ENCODE measurements at regions not wholly inside any gene's neighbourhood (a gene's known extent, or its start where the extent isn't known, plus 50 kb on each side); places are given as distances from the start of the nearest gene placed in this dataset.
A peak's percentile ranks its signal among the peaks of the same experiment; 100 is the strongest.

DNA sequence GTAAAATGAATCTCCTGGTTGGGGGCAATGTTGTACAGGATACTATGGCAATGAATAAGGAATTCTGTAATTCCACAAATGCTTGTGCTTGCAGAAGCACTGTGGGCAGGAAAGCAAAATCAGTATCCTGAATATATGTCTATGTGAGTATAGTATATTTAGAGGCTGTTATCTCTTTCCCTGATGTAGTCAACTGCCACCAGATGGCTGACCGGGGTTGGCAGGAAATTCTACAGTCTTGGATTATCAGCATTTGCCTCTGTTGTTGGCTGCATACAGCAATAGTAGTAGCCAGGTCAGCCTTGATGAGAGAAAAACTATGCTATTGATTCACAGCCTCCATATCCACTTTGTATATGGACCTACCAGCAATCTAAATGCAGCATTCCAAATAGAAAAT, 425.1 kb upstream of the JAG1 start:
- DNase-seq, result no peak

GRCh38 chr20:11101243-11101642, 427.4 kb upstream of the JAG1 start:
- DNase-seq, result peak; percentile 85 to 93

DNA sequence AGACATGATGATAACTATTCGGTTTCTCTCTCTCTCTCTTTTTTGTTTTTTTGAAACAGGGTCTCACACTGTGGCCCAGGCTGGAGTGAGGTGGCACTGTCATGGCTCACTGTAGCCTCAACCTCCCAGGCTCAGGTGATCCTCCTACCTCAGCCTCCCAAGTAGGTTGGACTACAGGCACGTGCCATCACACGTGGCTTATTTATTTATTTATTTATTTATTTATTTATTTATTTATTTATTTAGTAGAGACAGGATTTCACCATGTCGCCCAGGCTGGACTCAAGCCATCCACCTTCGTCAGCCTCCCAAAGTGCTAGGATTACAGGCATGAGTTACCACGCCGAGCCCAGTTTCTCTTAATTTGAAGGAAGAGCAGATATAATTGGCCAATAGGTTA, 427.9 kb upstream of the JAG1 start:
- peak; percentile 14 to 43 for DNase-seq

DNA sequence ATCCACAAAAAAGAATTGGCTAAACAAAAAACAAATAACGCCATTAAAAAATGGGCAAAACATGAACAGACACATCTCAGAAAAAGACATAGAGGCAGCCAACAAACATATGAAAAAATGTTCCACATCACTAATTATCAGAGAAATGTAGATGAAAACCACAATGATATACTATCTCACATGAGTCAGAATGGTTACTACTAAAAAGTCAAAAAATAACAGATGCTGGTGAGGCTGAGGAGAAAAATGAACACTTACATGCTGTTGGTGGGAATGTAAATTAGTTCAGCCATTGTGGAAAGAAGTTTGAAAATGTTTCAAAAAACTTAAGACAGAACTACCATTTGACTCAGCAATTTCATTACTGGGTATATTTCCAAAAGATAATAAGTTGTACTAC, 430.1 kb upstream of the JAG1 start:
- DNase-seq, result no peak

- DNase-seq, result no peak
These were observed 434.5 kb upstream of the JAG1 start for GRCh38 chr20:11108102-11108810.

DNA sequence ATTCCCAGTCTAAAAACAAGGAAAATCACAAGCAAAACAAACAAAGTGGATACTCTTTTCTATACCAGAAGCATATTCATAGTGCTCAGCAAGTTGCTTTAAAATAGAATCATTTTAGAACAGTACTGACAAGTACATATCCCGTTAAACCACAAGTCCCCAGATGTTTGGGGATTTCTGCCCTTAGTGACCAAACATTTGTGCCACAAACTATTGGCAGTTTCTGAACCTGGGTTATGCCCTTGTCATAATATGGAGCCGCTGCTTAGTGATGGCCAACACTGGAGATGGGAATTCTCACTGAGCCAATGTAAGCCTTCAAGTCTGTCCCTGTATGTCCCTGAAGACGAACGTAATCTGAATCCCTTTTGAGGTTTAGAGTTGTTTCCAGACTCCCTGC, 436.7 kb upstream of the JAG1 start:
- no peak for DNase-seq

DNA sequence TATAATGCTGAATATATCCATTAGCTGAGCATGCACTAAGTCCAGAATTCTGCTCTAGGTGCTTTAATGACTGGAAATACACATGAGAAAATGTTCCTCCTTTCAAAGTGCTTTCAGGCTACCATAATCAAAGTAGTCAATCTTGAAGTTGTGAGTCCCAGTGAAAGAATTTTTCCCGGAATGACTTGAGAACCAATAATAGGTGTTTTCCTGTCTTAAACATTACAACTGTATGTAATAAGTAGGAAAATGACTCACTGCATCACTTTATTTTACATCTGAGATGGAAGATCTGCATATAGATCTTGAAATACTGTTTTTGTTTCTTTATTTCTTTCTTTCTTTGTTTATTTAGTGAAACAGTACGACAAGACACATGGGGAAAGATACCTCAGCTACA, 437.4 kb upstream of the JAG1 start:
- DNase-seq, result no peak

GRCh38 chr20:11112832-11113231, 439.0 kb upstream of the JAG1 start:
- DNase-seq, result no peak

GRCh38 chr20:11114382-11114781, 440.6 kb upstream of the JAG1 start:
- no peak for DNase-seq

DNA sequence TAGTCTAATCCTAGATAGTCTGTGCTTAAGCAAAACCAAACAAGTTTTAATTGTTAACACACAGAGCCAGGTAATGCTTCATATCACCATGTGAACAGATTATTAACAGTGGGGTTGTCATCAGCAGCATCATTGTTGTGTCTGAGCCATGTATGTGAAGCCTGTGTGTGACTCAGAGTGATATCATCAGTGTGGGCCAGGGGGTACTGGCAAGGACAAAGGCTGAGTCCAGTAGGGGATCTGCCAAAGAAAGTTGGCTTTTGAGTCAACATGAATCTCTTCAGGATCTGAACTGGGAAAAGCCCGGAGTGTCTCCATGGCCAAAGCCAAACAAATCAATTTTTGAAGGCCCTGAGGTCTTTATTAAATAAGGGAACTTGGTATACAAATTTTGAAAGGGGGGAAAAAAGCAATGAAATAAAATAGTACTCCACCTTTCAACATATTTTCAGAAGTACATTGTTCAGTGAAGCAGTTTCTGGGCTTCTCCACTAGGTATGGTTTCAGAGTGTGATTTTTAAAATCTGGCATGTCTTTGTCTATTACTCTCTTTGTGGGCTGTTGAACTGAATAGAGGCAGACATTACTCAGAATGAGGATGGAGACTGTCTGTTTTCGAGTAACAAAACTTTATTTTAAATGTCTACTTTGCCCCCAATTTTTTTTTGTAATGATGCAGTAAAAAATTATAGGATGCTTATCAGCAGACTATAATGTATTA, 444.2 kb upstream of the JAG1 start:
- peak in 1 of 2 donors; percentile 4 for DNase-seq

DNA sequence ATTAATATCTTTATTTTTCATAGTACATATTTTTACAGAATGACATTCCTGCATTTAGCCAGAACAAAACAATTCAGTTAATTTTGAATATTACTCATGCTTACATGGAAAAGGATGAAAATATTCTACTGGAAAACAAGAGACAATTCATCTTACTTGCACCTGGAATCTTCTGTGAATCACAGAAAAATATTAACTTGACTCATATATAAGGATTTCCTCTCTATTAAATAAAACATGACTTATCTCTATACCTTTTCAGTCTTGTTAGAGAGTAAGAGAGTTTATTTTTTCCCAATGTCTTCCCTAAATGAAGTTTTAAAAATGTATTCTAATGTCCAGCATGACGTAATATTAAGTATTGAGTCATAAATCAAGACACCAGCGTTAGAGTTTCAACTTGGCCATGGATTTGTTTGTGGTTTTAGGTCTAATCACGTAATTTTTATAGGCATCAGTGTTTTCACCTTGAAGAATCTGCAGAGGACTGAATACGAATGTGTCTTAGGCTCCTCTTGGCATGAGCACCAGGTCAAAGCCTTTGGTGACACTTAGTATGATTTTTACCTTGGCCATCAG, 445.1 kb upstream of the JAG1 start:
- DNase-seq, result no peak

GRCh38 chr20:11119573-11119972, 445.8 kb upstream of the JAG1 start:
- no peak for DNase-seq

DNA sequence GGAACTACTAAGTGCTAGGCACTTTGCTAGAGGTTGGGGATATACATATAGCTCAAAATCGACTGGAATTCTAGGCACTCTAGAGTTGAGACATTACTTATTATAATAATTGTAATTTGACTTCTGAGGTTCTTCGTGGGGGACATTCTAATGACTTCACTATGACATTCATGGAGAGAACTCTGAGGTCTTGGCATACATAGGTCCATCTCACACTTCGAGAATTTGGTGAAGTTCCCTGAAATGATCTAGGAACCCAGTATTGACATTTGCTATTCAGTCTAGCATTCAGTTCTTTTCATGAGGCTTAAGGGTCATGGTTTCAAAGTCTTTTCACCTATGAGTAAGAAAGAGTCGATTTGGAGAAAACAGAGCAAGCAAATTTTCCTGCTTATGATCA, 446.6 kb upstream of the JAG1 start:
- no peak for DNase-seq

DNA sequence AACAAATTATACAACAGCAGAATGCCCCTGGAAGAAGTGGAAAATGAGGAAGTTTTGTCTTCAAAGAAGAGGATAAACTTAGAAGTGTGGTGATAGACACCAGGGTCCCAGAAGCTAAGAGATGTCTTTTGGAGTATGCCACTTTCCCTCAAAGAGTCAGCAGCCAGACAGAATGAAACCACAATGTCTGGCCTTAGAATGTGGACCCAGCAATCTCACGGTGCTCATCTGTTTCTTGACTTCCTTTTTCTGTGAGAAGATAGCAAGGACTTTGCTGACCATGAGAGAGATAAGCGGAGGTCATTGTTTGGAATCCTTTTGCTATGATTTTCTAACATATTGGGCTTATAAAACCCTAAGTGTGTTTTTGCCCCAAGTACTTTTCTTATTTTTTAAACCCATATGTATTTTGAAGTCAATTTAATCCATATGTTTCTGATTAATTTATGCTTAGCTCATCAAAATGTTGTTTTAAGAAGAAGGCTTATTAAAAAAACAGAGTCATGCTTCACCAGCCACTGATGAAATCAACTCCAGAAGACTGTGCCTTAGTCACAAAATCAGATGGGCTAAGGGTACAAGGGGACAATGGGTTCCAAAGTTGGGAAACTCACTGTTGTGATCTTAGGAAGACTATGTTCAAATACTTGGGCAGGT, 451.2 kb upstream of the JAG1 start:
- no peak for DNase-seq

DNA sequence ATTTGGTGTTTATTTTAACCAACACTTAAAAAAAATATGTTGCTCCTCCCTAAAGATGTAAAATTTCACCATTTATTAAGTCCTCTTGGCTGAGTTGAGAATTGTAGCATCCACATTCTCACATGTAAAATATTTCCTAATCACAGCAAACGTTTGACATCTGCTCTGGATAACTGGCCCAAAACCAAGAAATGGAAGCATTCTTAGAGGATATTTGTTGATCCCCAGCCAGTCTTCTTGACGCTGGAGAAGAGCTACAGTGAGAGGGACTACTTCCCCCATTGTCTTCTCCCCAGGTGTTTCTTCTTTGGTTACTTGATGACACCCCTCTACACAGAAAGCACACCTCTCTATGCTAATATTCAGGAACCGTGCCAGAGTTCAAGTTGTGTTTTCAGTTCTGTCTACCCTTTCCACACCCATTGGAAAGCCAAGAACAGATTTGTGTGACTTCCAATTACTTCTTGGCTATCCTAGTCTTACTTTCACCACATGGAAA, 454.5 kb upstream of the JAG1 start:
- no peak for DNase-seq

GRCh38 chr20:11128721-11129120, 454.9 kb upstream of the JAG1 start:
- no peak for DNase-seq

- no peak for DNase-seq
These were observed 456.9 kb upstream of the JAG1 start for GRCh38 chr20:11130554-11131166.

DNA sequence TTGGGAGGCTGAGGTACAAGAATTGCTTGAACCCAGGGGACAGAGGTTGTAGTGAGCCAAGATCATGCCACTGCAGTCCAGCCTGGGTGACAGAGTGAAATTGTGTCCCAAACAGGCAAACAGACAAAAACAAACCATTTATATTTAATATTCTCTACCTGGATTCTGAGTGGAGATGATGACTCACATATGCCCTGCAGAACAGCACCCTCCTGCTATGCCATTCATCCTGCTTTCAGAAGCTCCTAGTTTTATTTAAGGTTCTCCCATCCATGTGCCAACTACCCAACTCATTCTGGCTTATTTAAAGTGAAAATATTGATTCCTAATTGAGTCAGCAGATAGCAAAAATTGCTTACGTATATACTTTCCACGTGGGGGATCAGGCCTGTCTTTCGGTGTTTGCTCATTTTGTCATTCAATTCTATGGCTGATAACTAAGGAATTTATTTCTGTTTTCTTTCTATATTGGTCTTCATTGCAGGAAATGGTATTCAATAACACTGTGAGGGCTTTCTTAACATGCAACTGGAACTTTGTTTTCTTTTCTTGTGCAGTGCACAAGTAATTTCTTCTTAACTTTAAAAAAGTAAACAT, 459.1 kb upstream of the JAG1 start:
- no peak for DNase-seq

DNA sequence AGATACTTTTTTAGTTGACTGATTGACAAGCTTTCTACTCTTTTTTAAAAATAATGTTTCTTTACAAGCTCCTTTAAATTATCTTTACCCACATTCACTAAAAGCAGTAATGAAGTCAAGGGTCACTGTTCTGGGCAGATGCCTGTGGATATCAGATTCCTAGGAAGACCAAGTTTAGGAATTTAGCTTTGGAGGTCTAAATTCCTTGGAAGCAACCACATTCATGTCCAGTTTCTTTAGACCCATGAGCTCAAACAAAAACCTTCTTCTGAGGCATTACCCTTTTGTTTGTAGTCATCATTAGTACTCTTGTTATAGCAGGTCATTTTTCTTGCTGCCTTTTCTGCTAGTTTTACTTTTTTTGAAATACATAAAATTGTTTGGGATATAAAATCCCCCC, 462.9 kb upstream of the JAG1 start:
- no peak for DNase-seq

DNA sequence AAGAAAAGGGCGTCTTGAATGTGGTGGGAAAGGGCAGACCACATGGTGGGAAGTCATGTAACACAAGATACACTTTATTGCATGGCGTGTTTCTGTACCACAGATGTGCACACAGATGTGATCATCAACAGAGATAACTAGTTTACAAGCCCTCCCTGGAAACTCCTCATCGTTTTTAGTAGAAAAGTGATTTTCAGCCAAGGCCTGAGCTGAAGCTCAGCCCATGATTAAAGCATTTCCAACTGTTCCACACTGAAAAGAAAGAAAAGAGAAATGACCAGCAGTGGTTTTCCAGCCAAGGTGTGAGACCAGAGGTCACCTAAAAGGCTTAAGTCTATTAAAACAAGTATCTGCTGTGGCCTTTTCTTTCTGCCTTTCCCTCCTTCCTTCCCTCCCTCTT, 463.9 kb upstream of the JAG1 start:
- no peak for DNase-seq

DNA sequence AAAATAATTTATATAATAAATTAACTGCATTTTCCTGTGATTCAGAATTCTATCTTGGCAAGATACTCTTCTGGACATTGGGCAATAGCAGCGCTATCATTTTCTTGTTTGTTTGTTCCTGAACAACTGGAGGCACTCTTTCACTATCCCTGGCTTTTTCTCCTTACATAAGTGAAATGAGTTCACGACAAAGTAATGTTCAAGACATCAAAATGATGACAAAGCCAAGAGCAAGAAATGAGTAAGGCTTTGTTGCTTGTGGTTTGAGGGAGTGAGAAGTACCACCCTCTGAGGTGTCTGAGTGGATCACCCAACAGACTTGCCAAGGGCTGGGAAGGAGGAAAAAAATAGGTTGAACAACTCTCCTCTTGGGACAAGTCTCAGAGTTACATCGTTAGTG, 466.6 kb upstream of the JAG1 start:
- no peak for DNase-seq

- no peak for DNase-seq
These were observed 469.7 kb upstream of the JAG1 start for GRCh38 chr20:11143481-11143880.
